B cell (primary cell): ENCODE measurements at regions not wholly inside any gene's neighbourhood (a gene's known extent, or its start where the extent isn't known, plus 50 kb on each side); places are given as distances from the start of the nearest gene placed in this dataset.

Experiments
- ATAC-seq: fragments of 200-7000 bp; cut with Tn5 transposase; one replicate; pipeline ENCODE4 v1.10.0; 2021; ENCODE audit warnings: low read depth, mild to moderate bottlenecking, moderate number of reproducible peaks, moderate library complexity
- CTCF ChIA-PET: fragments of 350-600 bp; sonication (Branson Sonifier 250); formaldehyde crosslinking; loops from one replicate; lab custom pipeline; 2021; ENCODE audit warnings: antibody characterized with exemption, inconsistent platforms; lab: Charles Lee
- POLR2A ChIA-PET: fragments of 350-600 bp; sonication (Branson Sonifier 250); formaldehyde crosslinking; loops from one replicate; lab custom pipeline; 2021; ENCODE audit warnings: antibody characterized with exemption; lab: Charles Lee
- DNase-seq: peaks from one replicate; pipeline ENCODE4 v3.0.0; 2013
- H2AFZ ChIP-seq: 2 replicates; pipeline ENCODE4 v1.6.1; 2012; ENCODE audit warnings: mild to moderate bottlenecking, low read depth, low read length; ENCODE audit not compliant: insufficient read depth, poor library complexity, severe bottlenecking
- H3K27ac ChIP-seq, 2 donors: 1 replicate in 1 of 2; 2 replicates in 1 of 2; pipeline ENCODE4 v1.5.1; 2012 to 2013; ENCODE audit warnings: low read length in 2 of 2, mild to moderate bottlenecking in 2 of 2, moderate library complexity in 1 of 2
- H3K27me3 ChIP-seq, 4 experiments: fragments of 200-600 bp in 1 of 4; sonication (generic) in 1 of 4; replicated peaks in 1 of 4; 1 replicate in 2 of 4; 2 replicates in 2 of 4; pipeline versions ENCODE4 v1.6.1 to v1.7.0; 2013 to 2016; ENCODE audit warnings: low read length in 3 of 4, mild to moderate bottlenecking in 2 of 4, mixed read lengths in 1 of 4, moderate library complexity in 1 of 4; ENCODE audit not compliant: insufficient read depth in 4 of 4, control insufficient read depth in 3 of 4; ENCODE audit errors: control extremely low read depth in 1 of 4
- H3K36me3 ChIP-seq, 2 experiments: replicated peaks in 1 of 2; 1 replicate in 1 of 2; 2 replicates in 1 of 2; pipeline versions ENCODE4 v1.6.1 to v1.7.1; 2013; ENCODE audit warnings: low read length in 1 of 2; ENCODE audit not compliant: insufficient read depth in 2 of 2, control insufficient read depth in 1 of 2; ENCODE audit errors: control extremely low read depth in 1 of 2, extremely low read depth in 1 of 2
- H3K4me1 ChIP-seq, 2 donors: fragments of 200-600 bp in 1 of 2; sonication (generic) in 1 of 2; 1 replicate in 1 of 2; 2 replicates in 1 of 2; pipeline versions ENCODE4 v1.5.1 to v1.6.1; 2013 to 2017; ENCODE audit warnings: low read length in 2 of 2; ENCODE audit not compliant: control insufficient read depth in 2 of 2, insufficient read depth in 2 of 2
- H3K4me2 ChIP-seq: replicated peaks from 2 replicates; pipeline ENCODE3; 2012; ENCODE audit warnings: mild to moderate bottlenecking, low read depth, low read length; ENCODE audit not compliant: poor library complexity, severe bottlenecking
- H3K4me3 ChIP-seq, 5 experiments: fragments of 200-600 bp in 1 of 5; sonication (generic) in 1 of 5; 1 replicate in 3 of 5; 2 replicates in 2 of 5; pipeline versions ENCODE4 v1.5.1 to v1.7.0; 2011 to 2016; ENCODE audit warnings: low read length in 4 of 5, mild to moderate bottlenecking in 4 of 5, low read depth in 2 of 5, control low read depth in 1 of 5, moderate library complexity in 1 of 5; ENCODE audit not compliant: insufficient read depth in 1 of 5; ENCODE audit errors: control extremely low read depth in 1 of 5, extremely low read depth in 1 of 5
- H3K79me2 ChIP-seq: fragments of 200-600 bp; sonication (generic); one replicate; pipeline ENCODE4 v1.6.0; 2016; ENCODE audit warnings: low read length; ENCODE audit not compliant: control insufficient read depth, insufficient read depth
- H3K9ac ChIP-seq: fragments of 200-600 bp; sonication (generic); 2 replicates; pipeline ENCODE4 v1.6.1; 2017; ENCODE audit warnings: mild to moderate bottlenecking, low read length, moderate library complexity
- H3K9me3 ChIP-seq, 3 donors: one replicate each; pipeline versions ENCODE4 v1.6.1 to v1.7.1; 2013; ENCODE audit warnings: low read length in 2 of 3; ENCODE audit not compliant: control insufficient read depth in 2 of 3, insufficient read depth in 1 of 3; ENCODE audit errors: control extremely low read depth in 1 of 3
- H4K20me1 ChIP-seq: 2 replicates; pipeline ENCODE4 v1.6.0; 2012; ENCODE audit warnings: mild to moderate bottlenecking, low read length; ENCODE audit not compliant: insufficient read depth, control insufficient read depth, poor library complexity, severe bottlenecking
- H3K27ac Mint-ChIP-seq: one replicate; pipeline ENCODE4 v1.8.0; 2021; ENCODE audit warnings: mixed read lengths
- H3K27me3 Mint-ChIP-seq: one replicate; pipeline ENCODE4 v1.8.0; 2021; ENCODE audit warnings: mixed read lengths
- H3K4me1 Mint-ChIP-seq: one replicate; pipeline ENCODE4 v1.8.0; 2021; ENCODE audit warnings: mixed read lengths
- H3K4me3 Mint-ChIP-seq: one replicate; pipeline ENCODE4 v1.8.0; 2021; ENCODE audit warnings: mixed read lengths
- H3K9me3 Mint-ChIP-seq: one replicate; pipeline ENCODE4 v1.8.0; 2022; ENCODE audit warnings: mixed read lengths; ENCODE audit not compliant: insufficient read depth
- EZH2 ChIP-seq: IDR thresholded peaks from 2 replicates; pipeline ENCODE4 v1.6.1; 2012; ENCODE audit warnings: borderline replicate concordance, low read depth, mild to moderate bottlenecking, moderate library complexity, low read length; ENCODE audit not compliant: insufficient read depth, poor library complexity, severe bottlenecking
- WGBS: methylation state at CpG from one replicate; pipeline ENCODE4 v1.1.5; 2013; ENCODE audit warnings: missing lambda C conversion rate; ENCODE audit not compliant: insufficient coverage; 5-methylcytosine and 5-hydroxymethylcytosine counted together
- intact Hi-C: fragments of 100-400 bp; cut with micrococcal nuclease; formaldehyde crosslinking; loops from one replicate; pipeline ENCODE4 v1.10.0; 2022
- TF ChIP-seq, protein P1 (sequence below): fragments of 200-600 bp; IDR thresholded peaks from one replicate; pipeline ENCODE4 v1.8.0; 2022; ENCODE audit warnings: antibody characterized with exemption, mild to moderate bottlenecking

DNA sequence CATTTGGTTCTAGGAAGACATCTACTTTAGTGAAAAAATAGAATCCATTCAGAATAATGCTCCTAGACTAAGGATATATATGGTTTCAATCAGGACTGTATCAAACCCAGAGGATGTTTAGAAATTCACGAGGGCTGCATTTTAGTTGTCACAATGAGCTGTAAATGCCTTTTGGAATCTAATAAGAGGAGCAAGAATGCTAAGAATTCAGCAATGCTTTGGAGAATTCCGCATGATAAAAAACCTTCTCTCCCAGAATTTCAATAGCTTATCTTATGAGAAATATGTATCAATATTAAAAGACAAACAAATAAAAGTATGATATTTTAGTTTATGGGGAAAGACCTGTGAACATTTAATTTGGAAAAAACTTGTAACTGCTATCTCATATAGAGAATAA is 885.1 kb downstream of the ZPLD1 start:
- ChIA-PET POLR2A (no interaction called here), CTCF (no interaction called here)
- no CpG with 5 or more reads among the region's 2 CpGs for WGBS
- Histone ChIP-seq H2AFZ (no peak overlapping the region), H3K4me2 (no peak overlapping the region), H3K4me3 (no peak overlapping the region), H3K4me1 (no peaks in the 10 kb centered on the region), H3K36me3 (no peaks in the 10 kb centered on the region), H3K9ac (no peak overlapping the region), H3K27ac (no peak overlapping the region), H4K20me1 (no peaks in the 10 kb centered on the region), H3K79me2 (no peaks in the 10 kb centered on the region), H3K9me3 (no peaks in the 10 kb centered on the region), H3K27me3 (no peaks in the 10 kb centered on the region)
- H3K4me1 Mint-ChIP-seq: no peaks in the 10 kb centered on the region
- no peak for DNase-seq
- no peaks in the 10 kb centered on the region for H3K9me3 Mint-ChIP-seq
- H3K4me3 Mint-ChIP-seq: no peak overlapping the region
- intact Hi-C loops: no loop called here
- no peaks in the 10 kb centered on the region for H3K27me3 Mint-ChIP-seq
- no peak for TF ChIP-seq EZH2
- TF ChIP-seq, protein P1, sequence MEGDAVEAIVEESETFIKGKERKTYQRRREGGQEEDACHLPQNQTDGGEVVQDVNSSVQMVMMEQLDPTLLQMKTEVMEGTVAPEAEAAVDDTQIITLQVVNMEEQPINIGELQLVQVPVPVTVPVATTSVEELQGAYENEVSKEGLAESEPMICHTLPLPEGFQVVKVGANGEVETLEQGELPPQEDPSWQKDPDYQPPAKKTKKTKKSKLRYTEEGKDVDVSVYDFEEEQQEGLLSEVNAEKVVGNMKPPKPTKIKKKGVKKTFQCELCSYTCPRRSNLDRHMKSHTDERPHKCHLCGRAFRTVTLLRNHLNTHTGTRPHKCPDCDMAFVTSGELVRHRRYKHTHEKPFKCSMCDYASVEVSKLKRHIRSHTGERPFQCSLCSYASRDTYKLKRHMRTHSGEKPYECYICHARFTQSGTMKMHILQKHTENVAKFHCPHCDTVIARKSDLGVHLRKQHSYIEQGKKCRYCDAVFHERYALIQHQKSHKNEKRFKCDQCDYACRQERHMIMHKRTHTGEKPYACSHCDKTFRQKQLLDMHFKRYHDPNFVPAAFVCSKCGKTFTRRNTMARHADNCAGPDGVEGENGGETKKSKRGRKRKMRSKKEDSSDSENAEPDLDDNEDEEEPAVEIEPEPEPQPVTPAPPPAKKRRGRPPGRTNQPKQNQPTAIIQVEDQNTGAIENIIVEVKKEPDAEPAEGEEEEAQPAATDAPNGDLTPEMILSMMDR: no peak
- no peak for ATAC-seq
- H3K27ac Mint-ChIP-seq: no peak overlapping the region

DNA sequence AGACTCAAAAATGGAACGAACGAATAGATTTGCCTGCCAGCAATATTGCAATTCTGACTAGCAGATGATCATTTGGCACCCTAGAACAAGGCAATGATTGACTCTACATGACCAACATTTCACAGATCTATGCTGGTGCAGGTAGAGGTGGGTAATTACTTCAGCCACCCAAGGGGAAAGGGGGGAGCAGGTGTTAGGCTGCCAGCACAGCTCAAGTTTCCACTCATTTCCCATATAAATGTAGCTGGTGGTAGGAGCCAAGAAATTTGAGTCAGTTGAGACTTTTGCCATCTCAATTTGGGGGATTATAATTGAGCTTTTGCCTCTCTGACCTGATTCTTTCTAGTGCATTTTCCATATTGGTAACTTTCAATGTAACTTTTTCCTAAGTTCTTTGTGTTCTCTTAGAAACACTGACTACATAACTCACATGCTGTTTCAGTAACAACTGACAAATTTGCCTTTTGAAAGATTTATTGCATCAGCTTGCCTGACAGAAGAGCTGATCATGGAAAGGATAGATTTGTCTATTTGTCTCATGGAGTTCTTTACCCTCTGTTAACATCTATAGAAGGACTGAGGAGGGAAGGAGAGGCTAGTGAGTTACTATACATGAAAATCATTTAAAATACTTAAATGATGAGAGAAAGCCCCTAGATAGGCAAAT is 902.5 kb downstream of the ZPLD1 start:
- 89% methylated on average over 2 of the region's 2 CpGs for WGBS
- H3K4me2 ChIP-seq: no peak overlapping the region
- no peaks in the 10 kb centered on the region for H3K36me3 ChIP-seq
- no peak overlapping the region for H3K27ac Mint-ChIP-seq
- H3K27me3 ChIP-seq: no peaks in the 10 kb centered on the region
- H3K9me3 ChIP-seq: no peaks in the 10 kb centered on the region
- H3K4me3 ChIP-seq: no peak overlapping the region
- H3K4me1 Mint-ChIP-seq: no peaks in the 10 kb centered on the region
- no peak overlapping the region for H3K4me3 Mint-ChIP-seq
- CTCF ChIA-PET: no interaction called here
- no peak overlapping the region for H3K27ac ChIP-seq
- no peaks in the 10 kb centered on the region for H3K27me3 Mint-ChIP-seq
- H3K9ac ChIP-seq: no peak overlapping the region
- POLR2A ChIA-PET: no interaction called here
- intact Hi-C loops: no loop called here
- H3K4me1 ChIP-seq: no peaks in the 10 kb centered on the region
- no peaks in the 10 kb centered on the region for H4K20me1 ChIP-seq
- no peak for TF ChIP-seq EZH2
- TF ChIP-seq, protein P1: no peak
- H3K79me2 ChIP-seq: no peaks in the 10 kb centered on the region
- no peaks in the 10 kb centered on the region for H3K9me3 Mint-ChIP-seq
- ATAC-seq (no peak), DNase-seq (no peak)
- no peak overlapping the region for H2AFZ ChIP-seq
